ENCODE measurements at regions not wholly inside any gene's neighbourhood (a gene's known extent, or its start where the extent isn't known, plus 50 kb on each side); places are given as distances from the start of the nearest gene placed in this dataset.
"Not testable (repeated sequence)": the region's sequence is repeated elsewhere in the genome, so short reads cannot be mapped to it uniquely, and the experiment has no call there.

DNA sequence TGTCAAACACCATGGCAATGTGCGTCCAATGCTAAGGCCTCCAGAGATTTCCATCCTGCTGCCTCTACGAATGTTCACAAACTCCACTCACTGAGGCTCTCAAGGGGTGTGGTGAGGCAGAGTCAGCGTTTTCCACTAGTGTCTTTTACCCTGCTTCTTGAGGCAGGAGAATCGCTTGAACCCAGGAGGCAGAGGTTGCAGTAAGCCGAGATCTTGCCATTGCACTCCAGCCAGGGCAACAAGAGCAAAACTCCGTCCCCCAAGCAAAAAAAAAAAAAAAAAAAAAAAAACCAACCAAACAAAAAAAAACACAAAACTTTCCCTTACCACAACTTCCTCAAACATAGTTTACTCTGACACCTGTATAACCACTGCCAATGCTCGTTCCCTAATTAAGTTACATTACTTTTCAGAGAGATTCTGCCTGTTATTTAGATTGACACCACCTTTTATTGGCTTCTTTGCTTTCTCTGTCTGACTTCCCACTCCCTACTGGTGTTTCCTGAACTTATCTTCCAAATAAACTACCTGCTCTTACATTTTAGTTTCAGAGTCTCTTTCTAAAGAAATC is 102.1 kb upstream of the ZNF746 start:
- no peak for DNase-seq

- no peak for DNase-seq
These were observed 101.2 kb upstream of the ZNF746 start for GRCh38 chr7:149598721-149599308.

GRCh38 chr7:149597789-149598188 is 100.2 kb upstream of the ZNF746 start:
- not testable (repeated sequence) for DNase-seq

GRCh38 chr7:149595541-149595940 is 97.9 kb upstream of the ZNF746 start:
- DNase-seq: no peak

DNA sequence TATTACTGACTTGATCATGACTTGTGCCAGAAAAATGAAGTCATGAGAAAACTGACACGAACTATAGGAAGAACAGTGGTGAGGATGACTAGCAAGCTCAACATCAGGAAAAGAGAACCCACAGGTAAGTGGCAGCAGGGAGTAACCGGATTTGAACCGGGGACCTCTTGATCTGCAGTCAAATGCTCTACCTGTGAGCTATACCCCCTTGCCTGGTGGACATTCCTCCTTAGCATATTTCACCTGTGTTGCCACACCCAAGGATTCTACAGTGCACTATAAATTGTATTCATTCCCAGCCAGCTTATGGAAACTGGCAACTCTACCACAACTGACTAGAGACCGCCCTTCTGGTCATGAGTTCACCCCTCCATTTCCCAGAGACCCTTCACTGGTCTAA is 97.5 kb upstream of the ZNF746 start:
- no peak for DNase-seq

DNA sequence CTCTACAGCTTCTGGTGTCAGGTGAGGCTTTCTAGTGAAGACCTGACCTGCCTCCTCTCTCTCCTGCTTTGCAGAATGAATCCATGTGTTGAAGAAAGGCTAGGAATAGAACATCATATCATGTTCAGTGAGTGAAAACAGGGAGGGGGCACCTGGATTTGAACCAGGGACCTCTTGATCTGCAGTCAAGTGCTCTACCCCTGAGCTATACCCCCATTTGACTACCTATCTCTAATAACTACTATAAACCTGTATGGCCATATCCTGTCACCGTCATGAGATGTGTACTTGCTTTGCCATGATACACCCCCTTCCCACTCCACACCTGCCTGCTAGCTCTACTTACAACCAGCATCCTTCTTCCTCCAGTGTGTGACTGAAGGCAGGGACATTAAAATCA is 91.3 kb upstream of the ZNF746 start:
- no peak for DNase-seq

DNA sequence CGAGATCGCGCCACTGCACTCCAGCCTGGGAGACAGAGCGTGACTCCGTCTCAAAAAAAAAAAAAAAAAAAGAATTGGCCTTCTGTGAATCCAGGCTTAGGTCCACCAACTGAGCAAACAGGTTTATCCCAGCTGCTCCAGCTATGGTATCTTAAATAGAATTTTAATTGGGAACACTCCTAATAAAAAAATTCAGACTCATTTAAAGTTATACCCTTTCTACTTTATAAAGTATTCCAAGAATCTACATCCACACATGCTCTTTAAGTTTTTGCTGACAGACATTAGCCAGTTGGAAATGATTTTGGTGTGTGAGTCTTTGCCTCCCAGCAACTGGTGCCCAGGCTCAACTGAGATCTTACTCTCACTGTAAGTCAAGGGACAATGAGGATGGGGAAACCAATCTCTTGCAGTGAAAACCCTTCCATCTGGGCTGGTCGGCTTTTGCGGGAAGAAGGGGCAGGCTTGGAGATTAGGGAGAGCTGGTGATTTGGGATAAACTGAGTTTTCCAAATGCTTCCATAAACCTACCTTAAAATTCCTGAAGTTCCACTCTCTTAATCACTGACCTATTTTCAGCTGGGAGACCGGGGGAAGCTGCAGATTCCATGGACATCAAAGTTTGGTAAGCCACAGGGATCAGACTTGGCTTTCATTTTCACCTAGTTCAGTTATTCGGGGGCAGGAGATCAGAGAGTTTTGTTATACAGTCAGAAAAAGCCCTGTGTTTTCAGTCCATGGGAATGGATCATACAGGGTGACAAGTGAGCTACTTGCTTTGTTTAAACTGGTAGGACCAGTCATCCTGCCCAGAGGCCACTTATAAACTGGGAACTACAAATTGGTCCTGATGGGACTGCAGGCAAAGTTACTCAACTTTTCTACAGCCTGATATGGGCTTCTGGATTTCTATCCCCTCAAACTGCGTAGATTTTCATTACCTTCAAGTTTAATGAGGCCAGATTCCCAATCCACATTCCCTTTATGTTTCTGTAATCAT is 89.3 kb upstream of the ZNF746 start:
- no peak for DNase-seq

- DNase-seq: no peak
These were observed 86.9 kb upstream of the ZNF746 start for GRCh38 chr7:149584530-149584929.

- no peak for DNase-seq
These were observed 86.4 kb upstream of the ZNF746 start for GRCh38 chr7:149584009-149584408.

DNA sequence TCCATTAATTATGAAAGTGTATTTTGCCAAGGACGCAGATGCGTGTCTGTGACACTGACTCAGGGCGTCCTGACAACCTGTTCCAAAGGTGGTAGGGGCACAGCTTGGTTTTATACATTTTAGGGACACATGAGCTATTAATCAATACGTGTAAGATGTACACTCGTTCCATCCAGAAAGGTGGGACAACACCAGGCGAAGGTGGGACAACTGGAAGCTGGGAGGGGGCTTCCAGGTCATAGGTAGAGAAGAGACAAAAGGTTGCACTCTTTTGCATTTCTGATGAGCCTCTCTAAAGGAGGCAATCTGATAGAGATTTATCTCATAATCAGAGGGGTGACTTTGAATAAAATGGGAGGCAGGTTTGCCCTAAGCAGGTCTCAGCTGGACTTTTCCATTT is 82.7 kb upstream of the ZNF746 start:
- no peak for DNase-seq

DNA sequence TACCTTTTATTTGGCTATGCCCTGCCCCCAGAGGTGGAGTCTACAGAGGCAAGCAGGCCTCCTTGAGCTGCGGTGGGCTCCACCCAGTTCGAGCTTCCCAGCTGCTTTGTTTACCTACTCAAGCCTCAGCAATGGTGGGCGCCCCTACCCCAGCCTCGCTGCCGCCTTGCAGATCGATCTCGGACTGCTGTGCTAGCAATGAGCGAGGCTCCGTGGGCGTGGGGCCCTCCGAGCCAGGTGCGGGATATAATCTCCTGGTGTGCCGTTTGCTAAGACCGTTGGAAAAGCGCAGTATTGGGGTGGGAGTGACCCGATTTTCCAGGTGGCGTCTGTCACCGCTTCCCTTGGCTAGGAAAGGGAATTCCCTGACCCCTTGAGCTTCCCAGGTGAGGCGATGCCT is 81.8 kb upstream of the ZNF746 start:
- not testable (repeated sequence) for DNase-seq

DNA sequence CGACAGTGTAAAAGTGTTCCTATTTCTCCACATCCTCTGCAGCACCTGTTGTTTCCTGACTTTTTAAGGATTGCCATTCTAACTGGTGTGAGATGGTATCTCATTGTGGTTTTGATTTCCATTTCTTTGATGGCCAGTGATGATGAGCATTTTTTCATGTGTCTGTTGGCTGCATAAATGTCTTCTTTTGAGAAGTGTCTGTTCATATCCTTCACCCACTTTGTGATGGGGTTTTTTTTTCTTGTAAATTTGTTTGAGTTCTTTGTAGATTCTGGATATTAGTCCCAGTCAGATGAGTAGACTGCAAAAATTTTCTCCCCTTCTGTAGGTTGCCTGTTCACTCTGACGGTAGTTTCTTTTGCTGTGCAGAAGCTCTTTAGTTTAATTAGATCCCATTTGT is 76.8 kb upstream of the ZNF746 start:
- DNase-seq: not testable (repeated sequence)

GRCh38 chr7:149573519-149573918 is 75.9 kb upstream of the ZNF746 start:
- no peak for DNase-seq

DNA sequence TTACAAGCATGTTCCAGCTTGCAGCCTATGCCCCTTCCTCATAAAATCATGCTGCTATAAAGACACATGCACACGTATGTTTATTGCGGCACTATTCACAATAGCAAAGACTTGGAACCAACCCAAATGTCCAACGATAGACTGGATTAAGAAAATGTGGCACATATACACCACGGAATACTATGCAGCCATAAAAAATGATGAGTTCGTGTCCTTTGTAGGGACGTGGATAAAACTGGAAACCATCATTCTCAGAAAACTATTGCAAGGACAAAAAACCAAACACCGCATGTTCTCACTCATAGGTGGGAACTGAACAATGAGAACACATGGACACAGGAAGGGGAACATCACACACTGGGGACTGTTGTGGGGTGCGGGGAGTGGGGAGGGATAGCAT is 75.3 kb upstream of the ZNF746 start:
- not testable (repeated sequence) for DNase-seq

DNA sequence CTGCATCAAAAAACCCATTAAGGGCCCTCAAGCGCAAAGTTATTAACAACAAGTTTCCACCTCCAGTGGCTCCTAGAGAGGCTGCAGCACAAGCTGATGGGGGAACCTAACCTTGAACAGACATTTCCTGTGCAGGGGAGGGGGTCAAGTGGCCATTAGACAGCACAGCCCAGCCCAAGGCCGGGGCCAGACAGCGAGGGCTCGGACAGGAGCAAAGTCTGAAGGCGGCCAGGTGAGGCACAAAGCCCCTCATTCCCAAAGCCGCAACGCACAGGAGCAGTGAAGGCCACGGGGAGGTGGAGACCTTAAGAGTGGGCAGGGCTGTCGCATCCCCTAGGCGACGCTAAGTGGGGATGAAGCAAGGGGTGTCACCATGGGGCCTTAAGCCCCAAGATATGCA is 73.2 kb upstream of the ZNF746 start:
- no peak for DNase-seq

GRCh38 chr7:149569726-149570422 is 72.3 kb upstream of the ZNF746 start:
- DNase-seq: no peak

GRCh38 chr7:149569025-149569725 is 71.6 kb upstream of the ZNF746 start:
- no peak for DNase-seq

DNA sequence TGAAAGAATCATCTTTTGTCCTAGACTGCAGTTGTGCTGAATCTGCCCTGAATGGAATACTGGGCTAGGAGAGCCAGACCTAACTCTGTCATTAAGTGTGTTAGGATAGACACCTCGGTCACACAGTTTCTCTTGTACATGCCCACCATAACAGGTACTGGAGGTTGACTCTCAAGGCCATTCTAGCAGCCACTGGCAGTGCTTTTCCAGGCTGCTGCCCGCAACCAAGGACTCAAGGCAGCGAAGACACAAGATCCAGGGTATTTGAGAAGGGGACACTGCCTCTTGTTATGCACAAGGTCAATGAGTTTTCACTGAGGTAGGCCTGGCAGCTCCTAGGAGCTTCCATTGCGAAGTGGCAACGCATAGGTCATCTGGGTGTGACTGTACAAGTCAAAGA is 70.6 kb upstream of the ZNF746 start:
- no peak for DNase-seq

GRCh38 chr7:149566103-149566502 is 68.5 kb upstream of the ZNF746 start:
- no peak for DNase-seq

GRCh38 chr7:149565096-149565382 is 67.4 kb upstream of the ZNF746 start:
- DNase-seq: no peak

GRCh38 chr7:149564340-149565095 is 66.9 kb upstream of the ZNF746 start:
- no peak for DNase-seq

- no peak for DNase-seq
These were observed 65.0 kb upstream of the ZNF746 start for GRCh38 chr7:149562602-149563001.
